Heart left ventricle (tissue), 13 donors: ENCODE measurements at regions not wholly inside any gene's neighbourhood (a gene's known extent, or its start where the extent isn't known, plus 50 kb on each side); places are given as distances from the start of the nearest gene placed in this dataset.

ENCODE experiments used
- POLR2A ChIP-seq, 2 donors: fragments of 450-650 bp; IDR thresholded peaks; one replicate each; pipeline ENCODE4 v1.6.1; 2017; ENCODE audit warnings: antibody characterized with exemption in 2 of 2, mild to moderate bottlenecking in 2 of 2, moderate library complexity in 2 of 2
- TF ChIP-seq, protein P1 (sequence below), 12 donors: fragments of 200-600 bp; sonication (generic) in 4 of 12; IDR thresholded peaks; one replicate each; pipeline versions ENCODE4 v1.5.0 to v1.8.0; 2018 to 2022; ENCODE audit warnings: antibody characterized with exemption in 12 of 12, mild to moderate bottlenecking in 5 of 12
- donor health status: ischemic (EF 13 %, LVEDD 7.1; RV severe dilation, severe dysfunction).
- donor health status: DM: no; HTN: yes; CAD: no.
- donor health status: DM: no; HTN: no; CAD: no.
- donor health status: ischemic (EF 25% LVEDD 6.9; RV normal size, moderate dysfunction).
- donor health status: ischemic (EF 25% LVEDD 5.7; RV mildly dilated, moderate dysfunction).
- donor health status: ischemic (EF 35%, LVEDD 5.7; RV mildly dilated, moderate dysfunction).
- donor health status: nonischemic (EF 11% LVEDD 7.7; RV severe dilation, severe dysfunction).
- donor health status: DM: yes; HTN: yes; CAD: no.
- donor health status: PGD.
- donor health status: ischemic (EF 29% LVEDD 5.4; RV normal size, mild dysfunction).
- donor health status: nonischemic (EF 23%, LVEDD 6.1; RV moderate dilation, normal function).

DNA sequence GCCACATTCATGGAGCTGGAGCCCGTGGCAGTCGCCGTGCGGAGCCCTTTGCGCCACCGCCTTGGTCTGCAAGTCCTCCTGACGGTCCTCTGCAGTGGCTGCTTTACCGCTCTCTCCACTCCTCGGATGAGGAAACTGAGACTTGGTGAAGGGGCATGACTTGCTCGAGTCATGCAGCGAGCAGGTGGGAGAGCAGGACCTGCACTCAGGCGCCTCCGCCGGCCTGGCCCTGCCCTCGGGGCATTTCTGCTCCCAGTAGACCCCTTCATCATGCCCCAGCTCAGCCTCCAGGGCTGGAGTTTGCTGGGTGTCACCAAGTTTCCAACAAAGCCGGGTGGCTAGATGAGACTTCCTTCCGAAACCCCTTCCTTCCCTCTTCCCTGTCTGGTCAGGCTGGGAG is 100.0 kb upstream of the TARDBP start:
- TF ChIP-seq, protein P1, sequence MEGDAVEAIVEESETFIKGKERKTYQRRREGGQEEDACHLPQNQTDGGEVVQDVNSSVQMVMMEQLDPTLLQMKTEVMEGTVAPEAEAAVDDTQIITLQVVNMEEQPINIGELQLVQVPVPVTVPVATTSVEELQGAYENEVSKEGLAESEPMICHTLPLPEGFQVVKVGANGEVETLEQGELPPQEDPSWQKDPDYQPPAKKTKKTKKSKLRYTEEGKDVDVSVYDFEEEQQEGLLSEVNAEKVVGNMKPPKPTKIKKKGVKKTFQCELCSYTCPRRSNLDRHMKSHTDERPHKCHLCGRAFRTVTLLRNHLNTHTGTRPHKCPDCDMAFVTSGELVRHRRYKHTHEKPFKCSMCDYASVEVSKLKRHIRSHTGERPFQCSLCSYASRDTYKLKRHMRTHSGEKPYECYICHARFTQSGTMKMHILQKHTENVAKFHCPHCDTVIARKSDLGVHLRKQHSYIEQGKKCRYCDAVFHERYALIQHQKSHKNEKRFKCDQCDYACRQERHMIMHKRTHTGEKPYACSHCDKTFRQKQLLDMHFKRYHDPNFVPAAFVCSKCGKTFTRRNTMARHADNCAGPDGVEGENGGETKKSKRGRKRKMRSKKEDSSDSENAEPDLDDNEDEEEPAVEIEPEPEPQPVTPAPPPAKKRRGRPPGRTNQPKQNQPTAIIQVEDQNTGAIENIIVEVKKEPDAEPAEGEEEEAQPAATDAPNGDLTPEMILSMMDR (IDR thresholded peaks at IDR 0.05) = no peak
- no peak for TF ChIP-seq POLR2A (IDR thresholded peaks at IDR 0.05)
